GM06990 (cell line): ENCODE measurements at regions not wholly inside any gene's neighbourhood (a gene's known extent, or its start where the extent isn't known, plus 50 kb on each side); places are given as distances from the start of the nearest gene placed in this dataset.

Experiments used
- DNase-seq: peaks from one replicate; pipeline ENCODE4 v3.0.0-alpha.2; 2011; ENCODE audit not compliant: insufficient read length; ENCODE audit errors: extremely low read depth
- H3K27me3 ChIP-seq: replicated peaks from 2 replicates; pipeline ENCODE4 v1.6.0; 2011; ENCODE audit warnings: low read length; ENCODE audit not compliant: control insufficient read depth, insufficient read depth
- H3K36me3 ChIP-seq: 2 replicates; pipeline ENCODE4 v1.5.1; 2011; ENCODE audit warnings: low read length; ENCODE audit not compliant: control insufficient read depth, insufficient read depth
- H3K4me3 ChIP-seq: replicated peaks from 2 replicates; pipeline ENCODE4 v1.5.1; 2011; ENCODE audit warnings: low read depth, mild to moderate bottlenecking, control low read depth, low read length
- CTCF ChIP-seq: IDR thresholded peaks from 2 replicates; pipeline ENCODE4 v1.5.1; 2011; ENCODE audit warnings: low read length, control low read depth, mild to moderate bottlenecking, inconsistent platforms; ENCODE audit not compliant: insufficient read depth, poor library complexity, severe bottlenecking

GRCh38 chr4:116020141-116020722 is 906.8 kb upstream of the NDST4 start:
- no peak for DNase-seq
- H3K27me3 ChIP-seq: no peaks in the 10 kb centered on the region
- no peak for TF ChIP-seq CTCF
- no peak overlapping the region for H3K4me3 ChIP-seq
- H3K36me3 ChIP-seq: no peaks in the 10 kb centered on the region

GRCh38 chr4:116018831-116019230 is 905.4 kb upstream of the NDST4 start:
- no peak overlapping the region for H3K4me3 ChIP-seq
- no peak for TF ChIP-seq CTCF

GRCh38 chr4:116016201-116016600 is 902.8 kb upstream of the NDST4 start:
- no peak for DNase-seq
- H3K27me3 ChIP-seq: no peaks in the 10 kb centered on the region
- H3K36me3 ChIP-seq: no peaks in the 10 kb centered on the region
- TF ChIP-seq CTCF: no peak
- H3K4me3 ChIP-seq: no peak overlapping the region

More at GRCh38 chr4:116018831-116019230, 905.4 kb upstream of the NDST4 start:
- no peaks in the 10 kb centered on the region for H3K27me3 ChIP-seq
- no peak for DNase-seq
- H3K36me3 ChIP-seq: no peaks in the 10 kb centered on the region

- no peak for TF ChIP-seq CTCF
These were observed 902.1 kb upstream of the NDST4 start for GRCh38 chr4:116015549-116015948.

GRCh38 chr4:116015062-116015461 is 901.6 kb upstream of the NDST4 start:
- no peak for TF ChIP-seq CTCF
- no peak for DNase-seq
- H3K36me3 ChIP-seq: no peaks in the 10 kb centered on the region

More at GRCh38 chr4:116015549-116015948, 902.1 kb upstream of the NDST4 start:
- Histone ChIP-seq H3K27me3 (no peaks in the 10 kb centered on the region), H3K36me3 (no peaks in the 10 kb centered on the region), H3K4me3 (no peak overlapping the region)
- DNase-seq: no peak

GRCh38 chr4:116010923-116011322 is 897.5 kb upstream of the NDST4 start:
- Histone ChIP-seq H3K36me3 (no peaks in the 10 kb centered on the region), H3K4me3 (no peak overlapping the region), H3K27me3 (no peaks in the 10 kb centered on the region)
- TF ChIP-seq CTCF: no peak
- DNase-seq: no peak

More at GRCh38 chr4:116015062-116015461, 901.6 kb upstream of the NDST4 start:
- no peaks in the 10 kb centered on the region for H3K27me3 ChIP-seq
- no peak overlapping the region for H3K4me3 ChIP-seq
